ENCODE measurements at regions not wholly inside any gene's neighbourhood (a gene's known extent, or its start where the extent isn't known, plus 50 kb on each side); places are given as distances from the start of the nearest gene placed in this dataset.

- no peak overlapping the region for H2BK5ac ChIP-seq (ENCODE audit: low read depth, low read length)
- no peak overlapping the region for H4K91ac ChIP-seq (replicated peaks; ENCODE audit: insufficient read length, low read length)
- CTCF ChIA-PET (ENCODE audit: partially characterized antibody) = interaction anchor here (0.9 to 4.2 kb wide), 12 partner anchors 9 to 335 kb away, joined by 3 to 33 read pairs (median 5); no protein-coding TSS in a partner anchor
- H3K4me1 ChIP-seq (replicated peaks in 1 of 4; ENCODE audit: control insufficient read depth in 3 of 4, insufficient read depth in 4 of 4, low read length in 3 of 4) = peaks cover 8 to 19% (median 12%) of the 10 kb centered on the region in 4 experiments; a peak in 6 of 7 replicates
- peaks cover 40 to 65% (median 55%) of the 10 kb centered on the region in 4 experiments for H3K27me3 ChIP-seq (replicated peaks in 1 of 4; ENCODE audit: control insufficient read depth in 3 of 4, extremely low read depth in 1 of 4, insufficient read depth in 3 of 4, low read length in 3 of 4)
- peaks cover 7% of the 10 kb centered on the region; the same call in 1 of the 2 replicates for H3K23me2 ChIP-seq (ENCODE audit: low read depth, low read length)
- POLR2A ChIA-PET (ENCODE audit: partially characterized antibody) = interaction anchor here (1.0 to 1.9 kb wide), 2 partner anchors 9 to 190 kb away, joined by 6 to 7 read pairs; no protein-coding TSS in a partner anchor
- H2BK20ac ChIP-seq (ENCODE audit: low read length) = no peak overlapping the region
- no peaks in the 10 kb centered on the region for H3K79me1 ChIP-seq (ENCODE audit: low read depth, low read length)
- H3K23ac ChIP-seq (ENCODE audit: insufficient read length) = no peak overlapping the region
- no peak overlapping the region for H3K56ac ChIP-seq (replicated peaks; ENCODE audit: insufficient read length, low read depth, low read length)
- no peak overlapping the region for H2BK120ac ChIP-seq (replicated peaks; ENCODE audit: low read depth, low read length)
- WGBS, 2 experiments (ENCODE audit: extremely low coverage in 1 of 2, insufficient coverage in 1 of 2, insufficient read length in 1 of 2, insufficient replicate concordance in 2 of 2, low coverage in 1 of 2, low lambda C conversion rate in 2 of 2, missing lambda C conversion rate in 1 of 2) = 55% methylated on average over 8 of the region's 8 CpGs; no CpG with 5 or more reads in 1 of the 2 experiments
- peaks cover 0 to 8% of the 10 kb centered on the region in 2 experiments for H4K20me1 ChIP-seq (replicated peaks in 1 of 2; ENCODE audit: control insufficient read depth in 1 of 2, insufficient read depth in 2 of 2, low read length in 2 of 2)
- no peaks in the 10 kb centered on the region for H3K79me2 ChIP-seq (ENCODE audit: control insufficient read depth in 1 of 2, insufficient read depth in 2 of 2, low read length in 2 of 2)
- no peak overlapping the region for H3K4me2 ChIP-seq (ENCODE audit: insufficient read depth in 1 of 2, low read depth in 2 of 2, low read length in 2 of 2)
- H4K5ac ChIP-seq (ENCODE audit: insufficient read length, low read depth, low read length) = no peak overlapping the region
- TF ChIP-seq TCF12 (IDR thresholded peaks at IDR 0.05; ENCODE audit: low read depth, low read length) (no peak), KDM5A (IDR thresholded peaks at IDR 0.05; ENCODE audit: low read length) (no peak), SIX5 (IDR thresholded peaks at IDR 0.05; ENCODE audit: low read depth, low read length) (no peak)
- no peak overlapping the region for H3K14ac ChIP-seq (ENCODE audit: insufficient read length)
- no peak overlapping the region for H3K4me3 ChIP-seq (ENCODE audit: extremely low read depth in 1 of 4, insufficient read depth in 2 of 4, low read depth in 3 of 4, low read length in 4 of 4)
- no peak overlapping the region for H3K27ac ChIP-seq (ENCODE audit: low read depth, low read length)
- H3K4ac ChIP-seq (replicated peaks; ENCODE audit: insufficient read length, low read depth, low read length) = no peak overlapping the region
- DNase-seq (ENCODE audit: low read depth in 1 of 2, low spot score in 2 of 2) (no peak), FAIRE-seq (no peak)
- no peak overlapping the region for H3K18ac ChIP-seq (ENCODE audit: extremely low read depth, low read length)
- no peak overlapping the region for H2AK5ac ChIP-seq (ENCODE audit: low read depth, low read length)
- no peak overlapping the region for H2BK12ac ChIP-seq (ENCODE audit: low read depth, low read length)
- no peaks in the 10 kb centered on the region for H3K9me3 ChIP-seq (ENCODE audit: insufficient read depth in 2 of 2, low read depth in 1 of 2, low read length in 1 of 2)
- no peak overlapping the region for H2AFZ ChIP-seq (ENCODE audit: low read length)
- peaks cover 0 to 3% (median 0%) of the 10 kb centered on the region in 4 experiments; a peak in 1 of 8 replicates for H3K36me3 ChIP-seq (ENCODE audit: control insufficient read depth in 2 of 4, insufficient read depth in 4 of 4, low read length in 3 of 4)
- H3K9ac ChIP-seq (replicated peaks in 1 of 4; ENCODE audit: extremely low read depth in 1 of 4, low read depth in 3 of 4, low read length in 3 of 4) = no peak overlapping the region
- H4K8ac ChIP-seq (ENCODE audit: extremely low read depth, insufficient read depth, low read length) = no peak overlapping the region
- no peak overlapping the region for H2BK15ac ChIP-seq (ENCODE audit: low read length)
These were observed 114.8 kb upstream of the BARHL2 start for GRCh38 chr1:90831910-90832309.

All from H1 (cell line).